ENCODE measurements at regions not wholly inside any gene's neighbourhood (a gene's known extent, or its start where the extent isn't known, plus 50 kb on each side); places are given as distances from the start of the nearest gene placed in this dataset.

DNA sequence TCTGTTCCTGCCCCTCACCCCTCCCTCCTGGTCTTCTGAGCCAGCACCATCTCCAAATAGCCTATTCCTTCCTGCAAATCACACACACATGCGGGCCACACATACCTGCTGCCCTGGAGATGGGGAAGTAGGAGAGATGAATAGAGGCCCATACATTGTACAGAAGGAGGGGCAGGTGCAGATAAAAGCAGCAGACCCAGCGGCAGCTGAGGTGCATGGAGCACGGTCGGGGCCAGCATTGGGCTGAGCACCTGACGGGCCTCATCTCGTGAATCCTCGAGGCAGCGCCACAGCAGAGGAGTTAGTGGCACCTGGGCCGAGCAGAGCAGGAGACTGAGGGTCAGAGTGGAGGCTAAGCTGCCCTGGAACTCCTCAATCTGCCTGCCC, 941.8 kb downstream of the BRD1 start:
- ChIA-PET CTCF (no interaction called here), POLR2A (no interaction called here)
- H3K9me3 ChIP-seq (ENCODE audit: control insufficient read depth, insufficient read depth, low read depth, low read length), result no peaks in the 10 kb centered on the region

DNA sequence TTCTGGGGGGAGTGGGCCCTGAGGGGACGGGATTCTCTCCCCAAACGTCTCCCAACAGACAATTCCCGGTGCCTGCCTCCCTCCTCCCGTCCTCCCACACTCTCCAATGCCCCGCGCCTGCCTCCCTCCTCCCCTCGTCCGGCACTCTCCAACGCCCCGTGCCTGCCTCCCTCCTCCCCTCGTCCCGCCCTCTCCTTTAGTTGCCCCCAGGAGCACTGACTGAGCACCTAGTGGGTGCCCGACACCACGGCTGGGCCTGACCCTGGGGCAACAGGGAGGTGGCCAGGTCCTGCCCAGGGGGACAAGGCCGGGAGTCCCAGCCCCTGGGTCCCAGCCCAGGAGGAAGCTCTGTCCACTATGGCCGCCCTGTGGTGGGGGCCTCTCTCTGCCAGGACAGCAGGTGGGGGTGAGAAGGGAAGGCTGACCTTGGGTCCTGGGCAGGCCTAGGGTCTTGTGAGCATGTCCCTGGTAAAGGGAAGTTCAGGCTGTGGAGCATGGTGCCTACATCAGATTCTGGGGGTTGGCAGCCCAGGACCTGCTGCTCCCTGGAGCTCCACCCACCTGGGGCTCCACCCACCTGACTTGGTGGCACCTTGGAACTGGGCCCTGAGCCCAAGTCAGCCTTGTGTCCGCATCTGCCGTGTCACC, 942.3 kb downstream of the BRD1 start:
- Histone ChIP-seq H3K4me1 (ENCODE audit: control insufficient read depth, insufficient read depth, low read length) (no peaks in the 10 kb centered on the region), H3K9me3 (ENCODE audit: control insufficient read depth, insufficient read depth, low read depth, low read length) (no peaks in the 10 kb centered on the region), H3K36me3 (ENCODE audit: control insufficient read depth in 2 of 2, insufficient read depth in 1 of 2, low read length in 2 of 2) (no peaks in the 10 kb centered on the region), H3K4me3 (ENCODE audit: low read depth, low read length) (no peak overlapping the region), H3K27ac (ENCODE audit: extremely low read depth, low read depth, low read length) (no peak overlapping the region)
- POLR2A ChIA-PET, result no interaction called here
- CTCF ChIA-PET, result no interaction called here
- TF ChIP-seq, protein P1, sequence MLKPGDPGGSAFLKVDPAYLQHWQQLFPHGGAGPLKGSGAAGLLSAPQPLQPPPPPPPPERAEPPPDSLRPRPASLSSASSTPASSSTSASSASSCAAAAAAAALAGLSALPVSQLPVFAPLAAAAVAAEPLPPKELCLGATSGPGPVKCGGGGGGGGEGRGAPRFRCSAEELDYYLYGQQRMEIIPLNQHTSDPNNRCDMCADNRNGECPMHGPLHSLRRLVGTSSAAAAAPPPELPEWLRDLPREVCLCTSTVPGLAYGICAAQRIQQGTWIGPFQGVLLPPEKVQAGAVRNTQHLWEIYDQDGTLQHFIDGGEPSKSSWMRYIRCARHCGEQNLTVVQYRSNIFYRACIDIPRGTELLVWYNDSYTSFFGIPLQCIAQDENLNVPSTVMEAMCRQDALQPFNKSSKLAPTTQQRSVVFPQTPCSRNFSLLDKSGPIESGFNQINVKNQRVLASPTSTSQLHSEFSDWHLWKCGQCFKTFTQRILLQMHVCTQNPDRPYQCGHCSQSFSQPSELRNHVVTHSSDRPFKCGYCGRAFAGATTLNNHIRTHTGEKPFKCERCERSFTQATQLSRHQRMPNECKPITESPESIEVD (tag by site-specific recombination; IDR thresholded peaks at IDR 0.05), result no peak

More for the DNA sequence above, 941.8 kb downstream of the BRD1 start:
- no peak overlapping the region for H3K4me3 ChIP-seq (ENCODE audit: low read depth, low read length)
- TF ChIP-seq, protein P2, sequence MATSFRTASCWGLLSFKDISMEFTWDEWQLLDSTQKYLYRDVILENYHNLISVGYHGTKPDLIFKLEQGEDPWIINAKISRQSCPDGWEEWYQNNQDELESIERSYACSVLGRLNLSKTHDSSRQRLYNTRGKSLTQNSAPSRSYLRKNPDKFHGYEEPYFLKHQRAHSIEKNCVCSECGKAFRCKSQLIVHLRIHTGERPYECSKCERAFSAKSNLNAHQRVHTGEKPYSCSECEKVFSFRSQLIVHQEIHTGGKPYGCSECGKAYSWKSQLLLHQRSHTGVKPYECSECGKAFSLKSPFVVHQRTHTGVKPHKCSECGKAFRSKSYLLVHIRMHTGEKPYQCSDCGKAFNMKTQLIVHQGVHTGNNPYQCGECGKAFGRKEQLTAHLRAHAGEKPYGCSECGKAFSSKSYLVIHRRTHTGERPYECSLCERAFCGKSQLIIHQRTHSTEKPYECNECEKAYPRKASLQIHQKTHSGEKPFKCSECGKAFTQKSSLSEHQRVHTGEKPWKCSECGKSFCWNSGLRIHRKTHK (tag by site-specific recombination; IDR thresholded peaks at IDR 0.05), result no peak
- TF ChIP-seq ZNF274 (IDR thresholded peaks at IDR 0.05; ENCODE audit: low read length), result no peak
- no peak for TF ChIP-seq ZNF274 (tag by site-specific recombination; IDR thresholded peaks at IDR 0.05; ENCODE audit: borderline replicate concordance)
- no peak for TF ChIP-seq ZNF132 (tag by site-specific recombination; IDR thresholded peaks at IDR 0.05; ENCODE audit: borderline replicate concordance)
- no peak for TF ChIP-seq ZEB2 (tag by site-specific recombination; IDR thresholded peaks at IDR 0.05)
- TF ChIP-seq ZNF670 (tag by site-specific recombination; IDR thresholded peaks at IDR 0.05; ENCODE audit: low read depth), result no peak
- no peak for TF ChIP-seq ZNF707 (tag by site-specific recombination; IDR thresholded peaks at IDR 0.05)
- TF ChIP-seq KLF10 (tag by site-specific recombination; IDR thresholded peaks at IDR 0.05), result no peak
- TF ChIP-seq HOXC10 (CRISPR knock-in tag; IDR thresholded peaks at IDR 0.05), result no peak
- no peak for TF ChIP-seq ZNF768 (tag by site-specific recombination; IDR thresholded peaks at IDR 0.05)
- TF ChIP-seq ZNF701 (tag by site-specific recombination; IDR thresholded peaks at IDR 0.05), result no peak
- TF ChIP-seq ZBTB1 (tag by site-specific recombination; IDR thresholded peaks at IDR 0.05), result no peak
- no peak for TF ChIP-seq ZNF549 (tag by site-specific recombination; IDR thresholded peaks at IDR 0.05)
- TF ChIP-seq, protein P1 (tag by site-specific recombination; IDR thresholded peaks at IDR 0.05), result no peak
- no peak for TF ChIP-seq ZNF544 (tag by site-specific recombination; IDR thresholded peaks at IDR 0.05)
- H3K4me1 ChIP-seq (ENCODE audit: control insufficient read depth, insufficient read depth, low read length), result no peaks in the 10 kb centered on the region
- H3K36me3 ChIP-seq (ENCODE audit: control insufficient read depth in 2 of 2, insufficient read depth in 1 of 2, low read length in 2 of 2), result no peaks in the 10 kb centered on the region
- H3K27ac ChIP-seq (ENCODE audit: extremely low read depth, low read depth, low read length), result no peak overlapping the region

DNA sequence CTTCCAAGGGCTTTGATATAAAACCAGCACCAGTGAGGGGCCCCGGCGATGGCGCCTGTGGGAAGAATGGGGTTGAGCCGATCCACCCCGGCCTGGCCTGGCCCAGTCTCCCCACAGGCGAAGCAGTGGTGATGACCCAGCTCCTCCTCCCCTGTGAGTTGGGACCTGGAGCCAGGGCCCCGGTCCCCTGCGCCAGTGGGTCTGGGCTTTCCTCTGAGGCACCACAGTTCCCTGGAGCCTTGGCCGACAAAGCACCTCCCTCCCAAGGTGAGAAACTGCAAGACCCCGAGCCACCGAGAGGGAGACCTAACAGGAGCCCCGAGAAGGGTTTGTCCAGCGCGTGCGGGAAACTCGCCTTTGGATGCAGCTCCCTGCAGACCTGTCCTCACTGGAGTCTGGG, 942.9 kb downstream of the BRD1 start:
- POLR2A ChIA-PET, result no interaction called here

More for the DNA sequence above, 942.9 kb downstream of the BRD1 start:
- H3K9me3 ChIP-seq (ENCODE audit: control insufficient read depth, insufficient read depth, low read depth, low read length), result no peaks in the 10 kb centered on the region
- TF ChIP-seq ZFP41 (tag by site-specific recombination; IDR thresholded peaks at IDR 0.05; ENCODE audit: borderline replicate concordance) (no peak), ZNF561 (tag by site-specific recombination; IDR thresholded peaks at IDR 0.05; ENCODE audit: borderline replicate concordance) (no peak)
- TF ChIP-seq, protein P2 (tag by site-specific recombination; IDR thresholded peaks at IDR 0.05), result no peak
- CTCF ChIA-PET, result no interaction called here
- no peak overlapping the region for H3K4me3 ChIP-seq (ENCODE audit: low read depth, low read length)
- no peaks in the 10 kb centered on the region for H3K36me3 ChIP-seq (ENCODE audit: control insufficient read depth in 2 of 2, insufficient read depth in 1 of 2, low read length in 2 of 2)
- H3K27ac ChIP-seq (ENCODE audit: extremely low read depth, low read depth, low read length), result no peak overlapping the region
- no peaks in the 10 kb centered on the region for H3K4me1 ChIP-seq (ENCODE audit: control insufficient read depth, insufficient read depth, low read length)
